Hematopoietic multipotent progenitor cell treated with erythropoietin and hydrocortisone succinate and interleukin-3 and kit ligand, for 4 days (in vitro differentiated cells): ENCODE measurements at regions not wholly inside any gene's neighbourhood (a gene's known extent, or its start where the extent isn't known, plus 50 kb on each side); places are given as distances from the start of the nearest gene placed in this dataset.

ENCODE experiments used
- DNase-seq: peaks from one replicate; pipeline ENCODE4 v3.0.0-alpha.2; 2015

GRCh38 chr5:67381236-67381880 lies 184.8 kb upstream of the CD180 start:
- DNase-seq, result no peak

- no peak for DNase-seq
Observed at GRCh38 chr5:67380431-67380830, 183.8 kb upstream of the CD180 start.

GRCh38 chr5:67379753-67380152 lies 183.2 kb upstream of the CD180 start:
- no peak for DNase-seq

- DNase-seq, result no peak
Observed at GRCh38 chr5:67378256-67378655, 181.7 kb upstream of the CD180 start.

GRCh38 chr5:67377631-67378030 lies 181.0 kb upstream of the CD180 start:
- no peak for DNase-seq

- peak; percentile 23 for DNase-seq
Observed at GRCh38 chr5:67375606-67376005, 179.0 kb upstream of the CD180 start.

GRCh38 chr5:67374378-67374777 lies 177.8 kb upstream of the CD180 start:
- no peak for DNase-seq

- no peak for DNase-seq
Observed at GRCh38 chr5:67373518-67373917, 176.9 kb upstream of the CD180 start.

- no peak for DNase-seq
Observed at GRCh38 chr5:67372887-67373286, 176.3 kb upstream of the CD180 start.

GRCh38 chr5:67371924-67372323 lies 175.3 kb upstream of the CD180 start:
- no peak for DNase-seq

- DNase-seq, result no peak
Observed at GRCh38 chr5:67366691-67367395, 170.2 kb upstream of the CD180 start.

- no peak for DNase-seq
Observed at GRCh38 chr5:67366276-67366675, 169.7 kb upstream of the CD180 start.

GRCh38 chr5:67364381-67364970 lies 167.9 kb upstream of the CD180 start:
- DNase-seq, result no peak

GRCh38 chr5:67363963-67364362 lies 167.4 kb upstream of the CD180 start:
- DNase-seq, result no peak

GRCh38 chr5:67363180-67363709 lies 166.6 kb upstream of the CD180 start:
- peak; percentile 87 for DNase-seq

GRCh38 chr5:67361932-67362729 lies 165.5 kb upstream of the CD180 start:
- no peak for DNase-seq

- DNase-seq, result peak; percentile 17
Observed at GRCh38 chr5:67360047-67360446, 163.4 kb upstream of the CD180 start.

GRCh38 chr5:67358186-67358585 lies 161.6 kb upstream of the CD180 start:
- no peak for DNase-seq

GRCh38 chr5:67355120-67355713 lies 158.6 kb upstream of the CD180 start:
- DNase-seq, result no peak

GRCh38 chr5:67353500-67354450 lies 157.2 kb upstream of the CD180 start:
- peak; percentile 13 for DNase-seq

GRCh38 chr5:67350618-67351201 lies 154.1 kb upstream of the CD180 start:
- peak; percentile 81 for DNase-seq
